ENCODE measurements at regions not wholly inside any gene's neighbourhood (a gene's known extent, or its start where the extent isn't known, plus 50 kb on each side); places are given as distances from the start of the nearest gene placed in this dataset.
A peak's percentile ranks its signal among the peaks of the same experiment; 100 is the strongest.

DNA sequence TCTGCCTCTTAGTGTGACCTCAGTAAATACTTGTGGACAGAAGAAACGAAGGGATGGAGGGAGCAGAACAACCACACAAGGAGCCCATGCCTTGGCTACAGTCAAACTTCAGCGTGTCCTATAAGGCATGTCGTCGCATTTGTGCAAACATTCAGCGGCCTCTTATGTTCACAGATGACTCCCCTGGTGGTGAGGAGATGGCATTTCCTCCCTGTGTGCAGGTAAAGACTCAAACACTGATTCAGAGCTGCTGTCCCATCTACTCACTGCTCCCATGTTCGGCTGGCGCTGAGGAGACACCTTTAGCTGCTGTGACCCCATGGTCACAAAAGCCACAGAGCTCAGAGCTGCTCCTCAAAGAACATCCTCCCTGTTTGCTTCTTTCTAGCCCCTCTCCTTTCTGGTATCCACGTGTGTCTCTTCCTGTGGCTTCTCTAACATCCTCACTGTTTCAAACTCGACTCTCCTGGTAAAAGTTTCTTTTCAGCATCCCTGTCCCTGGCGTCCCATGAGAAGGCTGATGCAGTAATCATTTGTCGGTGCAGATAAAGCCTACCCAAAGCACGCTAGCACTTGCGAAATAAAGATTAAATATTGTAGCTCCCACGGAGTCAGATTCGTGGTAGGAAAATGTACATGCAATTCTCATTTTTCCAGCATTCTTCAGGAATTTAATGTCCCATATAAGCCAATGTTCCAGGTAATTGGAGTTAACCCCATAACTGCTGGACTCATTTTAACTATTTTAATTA lies 124.9 kb upstream of the NEBL start:
- H3K36me3 ChIP-seq (ENCODE audit: control insufficient read depth in 2 of 3, insufficient read depth in 3 of 3, low read length in 3 of 3): peaks cover 0 to 4% (median 0%) of the 10 kb centered on the region in 3 donors
- DNase-seq (no peak), FAIRE-seq (no peak)
- H3K27me3 ChIP-seq (ENCODE audit: control insufficient read depth, insufficient read depth, low read length): no peaks in the 10 kb centered on the region
- H3K4me3 ChIP-seq (ENCODE audit: low read length in 3 of 3): no peak overlapping the region
- TF ChIP-seq, protein P1, sequence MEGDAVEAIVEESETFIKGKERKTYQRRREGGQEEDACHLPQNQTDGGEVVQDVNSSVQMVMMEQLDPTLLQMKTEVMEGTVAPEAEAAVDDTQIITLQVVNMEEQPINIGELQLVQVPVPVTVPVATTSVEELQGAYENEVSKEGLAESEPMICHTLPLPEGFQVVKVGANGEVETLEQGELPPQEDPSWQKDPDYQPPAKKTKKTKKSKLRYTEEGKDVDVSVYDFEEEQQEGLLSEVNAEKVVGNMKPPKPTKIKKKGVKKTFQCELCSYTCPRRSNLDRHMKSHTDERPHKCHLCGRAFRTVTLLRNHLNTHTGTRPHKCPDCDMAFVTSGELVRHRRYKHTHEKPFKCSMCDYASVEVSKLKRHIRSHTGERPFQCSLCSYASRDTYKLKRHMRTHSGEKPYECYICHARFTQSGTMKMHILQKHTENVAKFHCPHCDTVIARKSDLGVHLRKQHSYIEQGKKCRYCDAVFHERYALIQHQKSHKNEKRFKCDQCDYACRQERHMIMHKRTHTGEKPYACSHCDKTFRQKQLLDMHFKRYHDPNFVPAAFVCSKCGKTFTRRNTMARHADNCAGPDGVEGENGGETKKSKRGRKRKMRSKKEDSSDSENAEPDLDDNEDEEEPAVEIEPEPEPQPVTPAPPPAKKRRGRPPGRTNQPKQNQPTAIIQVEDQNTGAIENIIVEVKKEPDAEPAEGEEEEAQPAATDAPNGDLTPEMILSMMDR (IDR thresholded peaks at IDR 0.05; ENCODE audit: borderline replicate concordance, extremely low read depth, insufficient read depth): no peak
- intact Hi-C loops (cut with DNase I): no loop called here
- no peaks in the 10 kb centered on the region for H3K9me3 ChIP-seq (ENCODE audit: control insufficient read depth in 2 of 3, insufficient read depth in 1 of 3, low read length in 3 of 3)
- H3K4me1 ChIP-seq (ENCODE audit: control insufficient read depth in 2 of 3, insufficient read depth in 2 of 3, low read depth in 1 of 3, low read length in 3 of 3): no peaks in the 10 kb centered on the region
- no peak overlapping the region for H3K9ac ChIP-seq (ENCODE audit: low read length in 3 of 3)
- H3K27ac ChIP-seq (ENCODE audit: low read depth in 2 of 2, low read length in 2 of 2): no peak overlapping the region

DNA sequence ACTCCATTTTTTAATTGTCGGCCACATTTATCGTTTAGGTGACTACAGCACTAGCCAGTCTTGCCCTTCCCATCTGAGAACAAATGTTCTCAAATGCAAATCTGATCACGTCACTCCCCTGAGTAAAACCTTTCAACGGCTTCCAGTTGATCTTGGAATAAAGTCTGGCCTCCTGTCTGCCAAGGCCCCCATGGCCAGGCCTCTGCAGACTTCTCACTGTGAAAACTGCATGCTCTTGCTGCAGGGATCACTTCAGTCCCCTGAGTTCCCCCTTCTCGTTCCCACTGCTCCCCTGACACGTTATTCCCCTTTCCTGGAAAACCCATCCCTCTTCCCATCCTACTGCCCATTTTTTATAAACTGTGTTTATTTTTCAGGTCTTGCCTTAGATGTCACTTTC lies 124.1 kb upstream of the NEBL start:
- TF ChIP-seq, protein P1 (IDR thresholded peaks at IDR 0.05; ENCODE audit: borderline replicate concordance, extremely low read depth, insufficient read depth): no peak
- Histone ChIP-seq H3K9me3 (ENCODE audit: control insufficient read depth in 2 of 3, insufficient read depth in 1 of 3, low read length in 3 of 3) (no peaks in the 10 kb centered on the region), H3K36me3 (ENCODE audit: control insufficient read depth in 2 of 3, insufficient read depth in 3 of 3, low read length in 3 of 3) (peaks cover 0 to 4% (median 0%) of the 10 kb centered on the region in 3 donors), H3K27ac (ENCODE audit: low read depth in 2 of 2, low read length in 2 of 2) (no peak overlapping the region), H3K9ac (ENCODE audit: low read length in 3 of 3) (no peak overlapping the region), H3K4me1 (ENCODE audit: control insufficient read depth in 2 of 3, insufficient read depth in 2 of 3, low read depth in 1 of 3, low read length in 3 of 3) (no peaks in the 10 kb centered on the region), H3K4me3 (ENCODE audit: low read length in 3 of 3) (no peak overlapping the region), H3K27me3 (ENCODE audit: control insufficient read depth, insufficient read depth, low read length) (no peaks in the 10 kb centered on the region)
- DNase-seq (no peak), FAIRE-seq (no peak)
- intact Hi-C loops (cut with DNase I): no loop called here

DNA sequence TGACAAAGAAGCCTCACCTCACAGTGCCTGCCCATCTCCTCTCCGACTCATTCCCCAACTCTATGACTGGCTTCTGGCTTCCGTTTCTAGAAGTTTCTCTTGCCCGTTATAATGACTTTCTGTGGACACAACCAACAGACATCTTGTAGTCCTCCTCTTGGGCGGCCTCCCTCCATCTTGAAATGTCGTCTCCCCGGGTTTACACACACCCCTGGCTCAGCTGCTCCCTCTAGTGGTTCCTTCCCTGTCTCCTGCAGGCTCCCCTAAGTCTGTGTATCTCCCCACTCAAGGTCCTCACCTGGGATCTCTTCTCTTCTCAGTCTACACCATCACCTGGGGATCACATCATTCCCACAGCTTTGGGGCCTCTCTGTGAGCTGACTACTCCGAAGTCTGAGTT lies 123.4 kb upstream of the NEBL start:
- intact Hi-C loops (cut with DNase I): no loop called here
- no peak overlapping the region for H3K27ac ChIP-seq (ENCODE audit: low read depth in 2 of 2, low read length in 2 of 2)
- FAIRE-seq: no peak
- no peak overlapping the region for H3K9ac ChIP-seq (ENCODE audit: low read length in 3 of 3)
- no peaks in the 10 kb centered on the region for H3K27me3 ChIP-seq (ENCODE audit: control insufficient read depth, insufficient read depth, low read length)
- no peak for DNase-seq
- H3K4me1 ChIP-seq (ENCODE audit: control insufficient read depth in 2 of 3, insufficient read depth in 2 of 3, low read depth in 1 of 3, low read length in 3 of 3): no peaks in the 10 kb centered on the region
- H3K9me3 ChIP-seq (ENCODE audit: control insufficient read depth in 2 of 3, insufficient read depth in 1 of 3, low read length in 3 of 3): no peaks in the 10 kb centered on the region
- TF ChIP-seq, protein P1 (IDR thresholded peaks at IDR 0.05; ENCODE audit: borderline replicate concordance, extremely low read depth, insufficient read depth): peak; percentile 18
- H3K36me3 ChIP-seq (ENCODE audit: control insufficient read depth in 2 of 3, insufficient read depth in 3 of 3, low read length in 3 of 3): peaks cover 0 to 4% (median 0%) of the 10 kb centered on the region in 3 donors
- no peak overlapping the region for H3K4me3 ChIP-seq (ENCODE audit: low read length in 3 of 3)
